HUES48 (cell line): ENCODE measurements at regions not wholly inside any gene's neighbourhood (a gene's known extent, or its start where the extent isn't known, plus 50 kb on each side); places are given as distances from the start of the nearest gene placed in this dataset.
"Not testable (repeated sequence)": the region's sequence is repeated elsewhere in the genome, so short reads cannot be mapped to it uniquely, and the experiment has no call there.

ENCODE experiments used
- H3K27ac ChIP-seq: one replicate; pipeline ENCODE4 v1.7.0; 2013; ENCODE audit warnings: low read depth, low read length, inconsistent platforms
- H3K27me3 ChIP-seq: 2 replicates; pipeline ENCODE4 v1.6.1; 2013; ENCODE audit warnings: mild to moderate bottlenecking, low read length; ENCODE audit not compliant: control insufficient read depth, insufficient read depth
- H3K36me3 ChIP-seq: 2 replicates; pipeline ENCODE4 v1.6.1; 2013; ENCODE audit warnings: low read length; ENCODE audit not compliant: control insufficient read depth, insufficient read depth
- H3K4me1 ChIP-seq: 2 replicates; pipeline ENCODE4 v1.6.1; 2013; ENCODE audit warnings: mild to moderate bottlenecking, low read length; ENCODE audit not compliant: control insufficient read depth, insufficient read depth
- H3K4me3 ChIP-seq: 2 replicates; pipeline ENCODE4 v1.5.1; 2013; ENCODE audit warnings: mild to moderate bottlenecking, low read depth, low read length
- H3K9ac ChIP-seq: 2 replicates; pipeline ENCODE4 v1.6.1; 2013; ENCODE audit warnings: mild to moderate bottlenecking, low read depth, low read length, moderate library complexity
- H3K9me3 ChIP-seq: 2 replicates; pipeline ENCODE4 v1.6.1; 2013; ENCODE audit warnings: low read length; ENCODE audit not compliant: control insufficient read depth, insufficient read depth

DNA sequence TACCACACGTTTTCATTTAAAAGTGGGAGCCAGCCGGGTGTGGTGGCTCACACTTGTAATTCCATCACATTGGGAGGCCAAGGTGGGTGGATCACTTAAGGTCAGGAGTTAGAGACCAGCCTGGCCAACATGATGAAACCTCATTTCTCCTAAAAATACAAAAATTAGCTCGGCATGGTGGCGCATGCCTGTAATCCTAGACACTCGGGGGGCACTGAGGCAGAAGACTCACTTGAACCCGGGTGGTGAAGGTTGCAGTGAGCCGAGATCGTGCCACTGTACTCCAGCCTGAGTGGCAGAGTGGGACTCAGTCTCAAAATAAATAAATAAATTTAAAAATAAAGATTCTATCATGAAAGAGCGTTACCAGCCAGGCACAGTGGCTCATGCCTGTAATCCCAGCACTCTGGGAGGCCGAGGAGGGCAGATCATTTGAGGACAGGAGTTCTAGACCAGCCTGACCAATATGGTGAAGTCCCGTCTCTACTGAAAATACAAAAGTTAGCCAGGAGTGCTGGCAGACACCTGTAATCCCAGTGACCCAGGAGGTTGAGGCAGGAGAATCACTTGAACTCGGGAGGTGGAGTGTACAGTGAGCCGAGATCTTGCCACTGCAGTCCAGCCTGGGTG lies 135.4 kb upstream of the TPTE start:
- not testable (repeated sequence) for H3K4me1 ChIP-seq, H3K9ac ChIP-seq, H3K27me3 ChIP-seq, H3K27ac ChIP-seq, H3K36me3 ChIP-seq
- peaks cover 89% of the 10 kb centered on the region for H3K9me3 ChIP-seq
- H3K4me3 ChIP-seq: peak overlapping the region; percentile 33; the same call in 1 of the 2 replicates

GRCh38 chr21:10387692-10388450 lies 133.5 kb upstream of the TPTE start:
- H3K9me3 ChIP-seq: peaks cover 81% of the 10 kb centered on the region
- H3K4me3 ChIP-seq, H3K9ac ChIP-seq, H3K36me3 ChIP-seq, H3K27me3 ChIP-seq, H3K4me1 ChIP-seq, H3K27ac ChIP-seq: not testable (repeated sequence)

DNA sequence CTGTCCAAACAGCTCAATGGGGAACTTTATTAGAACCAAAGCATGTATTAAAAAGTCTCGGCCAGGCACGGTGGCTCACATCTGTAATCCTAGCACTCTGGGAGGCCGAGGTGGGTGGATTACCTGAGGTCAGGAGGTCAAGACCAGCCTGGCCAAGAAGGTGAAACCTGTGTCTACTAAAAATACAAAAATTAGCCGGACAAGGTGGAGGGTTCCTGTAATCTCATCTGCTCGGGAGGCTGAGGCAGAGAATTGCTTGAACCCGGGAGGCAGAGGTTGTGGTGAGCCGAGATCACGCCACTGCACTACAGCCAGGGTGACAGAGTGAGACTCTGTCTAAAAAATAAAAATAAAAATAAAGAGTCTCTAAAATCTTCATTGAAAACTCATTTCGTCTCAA lies 132.8 kb upstream of the TPTE start:
- peaks cover 78% of the 10 kb centered on the region for H3K9me3 ChIP-seq

GRCh38 chr21:10392301-10392700 lies 129.1 kb upstream of the TPTE start:
- H3K36me3 ChIP-seq, H3K4me1 ChIP-seq, H3K4me3 ChIP-seq, H3K9ac ChIP-seq, H3K27ac ChIP-seq, H3K27me3 ChIP-seq: not testable (repeated sequence)
- H3K9me3 ChIP-seq: peaks cover 66% of the 10 kb centered on the region

More for the DNA sequence above, 132.8 kb upstream of the TPTE start:
- H3K36me3 ChIP-seq, H3K9ac ChIP-seq, H3K4me3 ChIP-seq, H3K27me3 ChIP-seq, H3K27ac ChIP-seq, H3K4me1 ChIP-seq: not testable (repeated sequence)

DNA sequence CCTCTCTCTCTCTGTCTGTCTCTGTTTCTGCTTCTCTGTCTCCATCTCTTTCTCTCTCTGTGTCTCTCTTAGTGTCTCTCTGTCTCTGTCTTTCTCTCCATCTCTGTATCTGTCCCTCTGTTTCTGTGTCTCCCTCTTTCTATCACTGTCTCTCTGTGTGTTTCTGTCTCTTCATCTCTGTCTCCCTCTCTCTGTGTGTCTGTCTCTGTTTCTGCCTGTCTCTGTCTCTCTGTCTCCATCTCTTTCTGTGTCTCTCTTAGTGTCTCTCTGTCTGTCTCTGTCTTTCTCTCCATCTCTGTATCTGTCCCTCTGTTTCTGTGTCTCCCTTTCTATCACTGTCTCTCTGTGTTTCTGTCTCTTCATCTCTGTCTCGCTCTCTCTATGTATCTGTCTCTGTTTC lies 125.4 kb upstream of the TPTE start:
- H3K9me3 ChIP-seq: peaks cover 62% of the 10 kb centered on the region

GRCh38 chr21:10397495-10397915 lies 123.9 kb upstream of the TPTE start:
- not testable (repeated sequence) for H3K4me1 ChIP-seq, H3K4me3 ChIP-seq, H3K27me3 ChIP-seq, H3K27ac ChIP-seq, H3K36me3 ChIP-seq, H3K9ac ChIP-seq
- H3K9me3 ChIP-seq: peaks cover 68% of the 10 kb centered on the region

More for the DNA sequence above, 125.4 kb upstream of the TPTE start:
- H3K27me3 ChIP-seq, H3K9ac ChIP-seq, H3K27ac ChIP-seq, H3K4me1 ChIP-seq, H3K4me3 ChIP-seq, H3K36me3 ChIP-seq: not testable (repeated sequence)

GRCh38 chr21:10398692-10399489 lies 122.5 kb upstream of the TPTE start:
- H3K9me3 ChIP-seq: peaks cover 76% of the 10 kb centered on the region
- not testable (repeated sequence) for H3K36me3 ChIP-seq, H3K27me3 ChIP-seq, H3K27ac ChIP-seq, H3K4me3 ChIP-seq, H3K4me1 ChIP-seq, H3K9ac ChIP-seq

- H3K4me1 ChIP-seq, H3K4me3 ChIP-seq, H3K27me3 ChIP-seq, H3K9ac ChIP-seq, H3K27ac ChIP-seq, H3K36me3 ChIP-seq: not testable (repeated sequence)
- H3K9me3 ChIP-seq: peaks cover 81% of the 10 kb centered on the region
Measured at GRCh38 chr21:10400622-10401361, 120.6 kb upstream of the TPTE start.

- not testable (repeated sequence) for H3K4me3 ChIP-seq, H3K9ac ChIP-seq, H3K4me1 ChIP-seq, H3K36me3 ChIP-seq, H3K27me3 ChIP-seq, H3K27ac ChIP-seq
- H3K9me3 ChIP-seq: peaks cover 77% of the 10 kb centered on the region
Measured at GRCh38 chr21:10402461-10402860, 118.9 kb upstream of the TPTE start.

DNA sequence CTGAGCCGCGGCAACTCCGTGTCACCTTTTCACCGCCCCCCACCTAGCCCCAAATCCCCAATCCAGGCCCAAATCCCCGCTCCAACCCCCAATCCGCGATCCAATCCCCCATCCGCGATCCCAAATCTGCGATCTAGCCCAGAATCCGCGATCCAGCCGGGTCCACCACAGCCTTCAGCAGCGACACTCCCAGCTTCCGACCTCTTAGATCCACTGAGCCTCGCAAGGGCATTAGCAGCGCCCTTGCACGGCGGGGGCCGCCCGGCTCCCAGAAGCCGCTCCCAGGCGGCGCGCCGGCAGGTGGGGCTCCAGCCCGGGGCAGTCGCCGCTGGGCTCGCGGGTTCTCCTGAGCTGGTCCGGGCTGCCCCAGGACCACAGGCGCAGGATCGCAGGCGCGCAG lies 116.1 kb upstream of the TPTE start:
- H3K27me3 ChIP-seq, H3K27ac ChIP-seq, H3K4me3 ChIP-seq, H3K9ac ChIP-seq, H3K4me1 ChIP-seq, H3K36me3 ChIP-seq: not testable (repeated sequence)
- H3K9me3 ChIP-seq: peaks cover 76% of the 10 kb centered on the region
